Astrocyte (in vitro differentiated cells and primary cell): ENCODE measurements at regions not wholly inside any gene's neighbourhood (a gene's known extent, or its start where the extent isn't known, plus 50 kb on each side); places are given as distances from the start of the nearest gene placed in this dataset.

Source experiments
- EZH2 ChIP-seq: IDR thresholded peaks from 2 replicates; pipeline ENCODE4 v1.6.1; 2012; ENCODE audit warnings: mild to moderate bottlenecking, low read length, inconsistent platforms; ENCODE audit not compliant: insufficient read depth
- TF ChIP-seq, protein P1 (sequence below): IDR thresholded peaks from 2 replicates; pipeline ENCODE4 v1.5.1; 2011; ENCODE audit warnings: low read depth, mild to moderate bottlenecking, inconsistent platforms, low read length, moderate library complexity; ENCODE audit not compliant: insufficient read depth

DNA sequence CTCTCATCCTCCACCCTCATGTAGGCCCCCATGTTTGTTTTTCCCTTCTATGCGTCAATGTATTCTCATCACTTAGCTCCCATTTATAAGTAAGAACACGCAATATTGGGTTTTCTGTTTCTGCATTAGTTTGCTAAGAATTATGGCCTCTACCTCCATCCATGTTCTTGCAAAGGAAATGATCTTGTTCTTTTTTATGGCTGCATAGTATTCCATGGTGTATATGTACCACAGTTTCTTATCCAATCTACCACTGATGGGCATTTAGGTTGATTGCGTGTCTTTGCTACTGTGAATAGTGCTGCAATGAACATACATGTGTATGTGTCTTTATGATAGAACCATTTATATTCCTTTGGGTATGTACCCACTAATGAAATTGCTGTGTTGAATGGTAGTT, 200.0 kb downstream of the ADGRG6 start:
- TF ChIP-seq, protein P1, sequence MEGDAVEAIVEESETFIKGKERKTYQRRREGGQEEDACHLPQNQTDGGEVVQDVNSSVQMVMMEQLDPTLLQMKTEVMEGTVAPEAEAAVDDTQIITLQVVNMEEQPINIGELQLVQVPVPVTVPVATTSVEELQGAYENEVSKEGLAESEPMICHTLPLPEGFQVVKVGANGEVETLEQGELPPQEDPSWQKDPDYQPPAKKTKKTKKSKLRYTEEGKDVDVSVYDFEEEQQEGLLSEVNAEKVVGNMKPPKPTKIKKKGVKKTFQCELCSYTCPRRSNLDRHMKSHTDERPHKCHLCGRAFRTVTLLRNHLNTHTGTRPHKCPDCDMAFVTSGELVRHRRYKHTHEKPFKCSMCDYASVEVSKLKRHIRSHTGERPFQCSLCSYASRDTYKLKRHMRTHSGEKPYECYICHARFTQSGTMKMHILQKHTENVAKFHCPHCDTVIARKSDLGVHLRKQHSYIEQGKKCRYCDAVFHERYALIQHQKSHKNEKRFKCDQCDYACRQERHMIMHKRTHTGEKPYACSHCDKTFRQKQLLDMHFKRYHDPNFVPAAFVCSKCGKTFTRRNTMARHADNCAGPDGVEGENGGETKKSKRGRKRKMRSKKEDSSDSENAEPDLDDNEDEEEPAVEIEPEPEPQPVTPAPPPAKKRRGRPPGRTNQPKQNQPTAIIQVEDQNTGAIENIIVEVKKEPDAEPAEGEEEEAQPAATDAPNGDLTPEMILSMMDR, result no peak
- no peak for TF ChIP-seq EZH2
